MM.1S (cell line): ENCODE measurements at regions not wholly inside any gene's neighbourhood (a gene's known extent, or its start where the extent isn't known, plus 50 kb on each side); places are given as distances from the start of the nearest gene placed in this dataset.

Experiments used
- EZH2 ChIP-seq: fragments of 300-600 bp; sonication (generic); optimal IDR thresholded peaks from 2 replicates; pipeline ENCODE3; 2017; ENCODE audit warnings: low read depth, mild to moderate bottlenecking, antibody characterized with exemption, low read length, mixed read lengths
- EZH2phosphoT487 ChIP-seq: fragments of 300-600 bp; sonication (generic); IDR thresholded peaks from 2 replicates; pipeline ENCODE4 v1.6.1; 2018; ENCODE audit warnings: antibody characterized with exemption, low read length
- TF ChIP-seq, protein P1 (sequence below): fragments of 300-600 bp; sonication (generic); IDR thresholded peaks from 2 replicates; pipeline ENCODE4 v1.5.1; 2016; ENCODE audit warnings: antibody characterized with exemption, low read length, mixed read lengths

DNA sequence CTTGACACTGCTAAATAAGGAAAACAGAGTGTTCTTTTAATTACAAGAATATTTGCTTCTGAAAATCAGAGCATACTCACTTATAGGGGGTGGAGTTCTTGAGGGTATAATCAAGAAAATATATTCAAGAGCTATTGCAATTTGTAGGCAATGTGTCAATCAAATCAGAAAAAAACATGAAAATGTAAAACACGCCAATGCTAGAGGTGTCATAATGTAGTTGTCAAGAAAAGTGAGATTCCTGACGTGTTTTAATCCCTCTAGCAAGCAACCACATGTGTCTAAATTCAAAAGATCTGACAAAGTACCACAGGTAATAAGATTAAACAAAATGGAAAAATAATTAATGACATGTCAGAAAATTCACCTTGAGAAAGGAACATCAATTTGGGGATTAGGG lies 1440.7 kb upstream of the RAG2 start:
- no peak for TF ChIP-seq EZH2
- TF ChIP-seq, protein P1, sequence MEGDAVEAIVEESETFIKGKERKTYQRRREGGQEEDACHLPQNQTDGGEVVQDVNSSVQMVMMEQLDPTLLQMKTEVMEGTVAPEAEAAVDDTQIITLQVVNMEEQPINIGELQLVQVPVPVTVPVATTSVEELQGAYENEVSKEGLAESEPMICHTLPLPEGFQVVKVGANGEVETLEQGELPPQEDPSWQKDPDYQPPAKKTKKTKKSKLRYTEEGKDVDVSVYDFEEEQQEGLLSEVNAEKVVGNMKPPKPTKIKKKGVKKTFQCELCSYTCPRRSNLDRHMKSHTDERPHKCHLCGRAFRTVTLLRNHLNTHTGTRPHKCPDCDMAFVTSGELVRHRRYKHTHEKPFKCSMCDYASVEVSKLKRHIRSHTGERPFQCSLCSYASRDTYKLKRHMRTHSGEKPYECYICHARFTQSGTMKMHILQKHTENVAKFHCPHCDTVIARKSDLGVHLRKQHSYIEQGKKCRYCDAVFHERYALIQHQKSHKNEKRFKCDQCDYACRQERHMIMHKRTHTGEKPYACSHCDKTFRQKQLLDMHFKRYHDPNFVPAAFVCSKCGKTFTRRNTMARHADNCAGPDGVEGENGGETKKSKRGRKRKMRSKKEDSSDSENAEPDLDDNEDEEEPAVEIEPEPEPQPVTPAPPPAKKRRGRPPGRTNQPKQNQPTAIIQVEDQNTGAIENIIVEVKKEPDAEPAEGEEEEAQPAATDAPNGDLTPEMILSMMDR, result no peak
- TF ChIP-seq EZH2phosphoT487, result no peak
